Posterior vena cava (tissue), 2 donors: ENCODE measurements at regions not wholly inside any gene's neighbourhood (a gene's known extent, or its start where the extent isn't known, plus 50 kb on each side); places are given as distances from the start of the nearest gene placed in this dataset.

Experiments used
- DNase-seq: peaks from one replicate; pipeline ENCODE4 v3.0.0-alpha.2; 2020; ENCODE audit warnings: low spot score
- intact Hi-C, 2 donors: fragments of 100-400 bp; cut with DNase I; formaldehyde crosslinking; loops; one replicate each; pipeline versions ENCODE4 v1.14.1 to v1.14.2; 2022 to 2023
- donor health status: DM: yes; HTN: yes; CAD: no.
- donor health status: DM: yes; HTN: yes; CAD: no.

DNA sequence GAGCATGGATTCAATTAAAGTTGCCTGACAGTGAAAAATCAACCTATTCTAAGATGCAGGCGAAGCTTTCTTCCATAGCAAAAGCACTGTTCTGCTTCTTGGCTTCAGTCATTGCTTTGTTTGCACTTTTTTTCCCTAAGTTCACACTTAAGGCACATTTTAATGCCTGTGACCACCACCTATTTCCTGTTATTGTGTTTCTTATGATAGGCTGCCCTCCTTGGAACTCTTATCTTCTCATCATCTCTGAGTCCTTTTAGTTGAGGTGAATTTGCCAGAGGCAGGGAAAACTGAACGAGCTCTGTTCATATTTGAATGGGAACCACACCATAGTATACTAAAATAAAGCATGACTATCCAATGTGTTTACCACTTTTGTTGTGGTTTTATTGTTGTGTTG is 119.8 kb downstream of the SPCS3 start:
- DNase-seq: no peak
- intact Hi-C loops: no loop called here

DNA sequence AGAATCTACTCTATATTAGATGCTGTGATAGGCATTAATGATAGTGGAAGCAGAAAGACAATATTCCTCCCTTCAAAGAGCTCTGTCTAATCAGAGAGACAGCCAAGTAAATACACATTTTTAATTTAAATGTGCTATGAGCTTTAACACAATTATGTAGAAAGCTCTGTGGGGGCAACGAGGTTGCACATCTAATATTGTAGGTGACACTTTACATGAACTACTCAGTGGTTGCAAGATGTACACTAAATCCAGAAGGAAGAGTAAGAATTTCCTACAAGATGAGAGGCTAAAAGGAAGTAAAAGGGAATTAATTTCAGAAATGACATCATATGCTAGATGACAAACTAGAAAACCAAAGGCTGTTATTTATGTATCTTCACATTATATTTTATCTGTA is 120.9 kb downstream of the SPCS3 start:
- DNase-seq: no peak
- intact Hi-C loops: no loop called here

DNA sequence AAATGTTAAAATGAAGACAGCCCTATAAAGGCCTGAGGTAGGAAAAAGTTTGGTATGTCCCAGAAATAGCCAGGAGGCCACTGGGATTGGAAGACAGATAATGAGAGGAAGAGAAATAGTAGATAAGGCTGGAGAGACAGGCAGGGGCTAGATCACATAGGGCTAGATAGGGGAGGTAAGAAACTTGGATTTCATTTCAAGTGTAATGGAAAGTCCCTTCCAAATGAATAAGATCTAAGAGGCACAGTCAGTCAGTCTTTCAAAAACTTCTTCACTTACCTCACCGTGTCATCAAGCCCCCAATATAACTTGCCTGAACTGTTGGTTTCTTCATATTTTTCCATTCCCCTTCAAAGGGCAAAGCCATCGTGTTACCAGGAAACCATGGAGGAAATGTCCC is 121.8 kb downstream of the SPCS3 start:
- intact Hi-C loops: no loop called here
- no peak for DNase-seq

DNA sequence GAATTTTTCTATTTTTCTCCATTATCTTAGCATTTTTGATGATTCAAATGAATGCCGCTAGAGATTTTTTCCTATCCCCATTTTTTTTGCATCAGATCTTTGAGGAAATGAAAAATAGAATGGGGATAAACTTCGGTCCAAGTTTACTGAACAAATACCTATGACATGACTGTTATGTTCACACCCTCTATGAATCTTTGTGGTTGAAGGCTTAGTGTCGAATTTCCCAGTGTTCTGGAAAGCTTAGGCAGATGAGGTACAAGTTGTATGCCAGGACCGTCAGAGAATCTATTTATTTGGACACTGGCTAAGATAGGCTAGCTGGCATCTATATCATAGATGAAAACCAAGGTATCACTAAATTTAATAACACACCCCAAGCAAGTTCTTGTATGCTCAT is 123.4 kb downstream of the SPCS3 start:
- DNase-seq: no peak
- intact Hi-C loops: no loop called here

DNA sequence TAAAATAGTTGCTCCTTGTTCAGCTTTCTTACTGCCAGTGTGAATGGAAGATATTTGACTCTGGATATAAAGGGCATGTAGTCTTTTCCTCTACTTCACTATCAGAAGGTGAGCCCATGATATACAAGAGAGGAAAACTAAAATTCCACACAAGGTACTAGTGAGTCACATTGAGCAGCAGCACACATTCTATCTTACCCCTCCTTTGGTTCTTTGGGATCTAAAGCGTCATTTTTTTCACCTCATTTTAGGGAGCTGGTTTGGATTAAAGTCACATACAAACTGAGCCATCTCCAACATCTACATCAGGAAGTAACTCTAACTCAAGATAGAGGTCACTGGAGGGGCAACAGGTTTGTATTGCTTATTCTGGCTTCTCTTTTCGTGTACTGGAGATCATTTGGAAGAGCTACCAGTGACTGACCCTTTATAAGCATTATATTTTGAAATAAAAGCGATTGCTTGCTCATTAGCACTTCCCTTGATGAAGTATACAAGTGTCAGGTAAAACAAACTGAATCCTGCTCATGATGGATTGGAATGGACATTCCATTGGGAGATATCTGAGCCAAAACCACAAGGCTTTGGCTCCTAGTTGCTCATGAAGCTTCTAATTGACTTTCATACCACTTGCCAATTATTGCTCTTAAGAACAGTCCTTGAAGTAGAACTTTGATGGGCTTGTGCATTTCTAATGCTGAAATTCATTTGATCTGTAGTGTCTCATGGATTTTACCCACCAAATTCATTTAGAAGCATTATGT is 124.1 kb downstream of the SPCS3 start:
- intact Hi-C loops: no loop called here

DNA sequence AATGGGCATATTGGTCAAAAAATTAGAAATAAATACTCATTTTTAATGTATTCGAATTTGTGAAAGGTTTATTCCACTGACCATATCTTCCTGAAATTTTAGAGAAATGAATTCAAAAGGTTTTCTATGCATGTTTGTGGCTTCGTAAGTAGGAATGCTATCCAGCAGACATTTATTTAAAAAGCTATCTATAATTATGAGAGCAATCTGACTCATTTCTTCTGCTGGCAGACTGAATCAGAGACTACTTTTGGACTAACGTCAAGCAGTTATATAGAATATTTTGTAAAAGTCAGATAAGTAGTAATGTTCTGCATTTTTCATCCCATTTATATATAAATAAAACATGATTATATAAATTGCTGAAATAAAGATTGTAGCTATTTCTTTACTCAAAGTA is 125.0 kb downstream of the SPCS3 start:
- intact Hi-C loops: no loop called here
- DNase-seq: no peak

More for the DNA sequence above, 124.1 kb downstream of the SPCS3 start:
- no peak for DNase-seq

DNA sequence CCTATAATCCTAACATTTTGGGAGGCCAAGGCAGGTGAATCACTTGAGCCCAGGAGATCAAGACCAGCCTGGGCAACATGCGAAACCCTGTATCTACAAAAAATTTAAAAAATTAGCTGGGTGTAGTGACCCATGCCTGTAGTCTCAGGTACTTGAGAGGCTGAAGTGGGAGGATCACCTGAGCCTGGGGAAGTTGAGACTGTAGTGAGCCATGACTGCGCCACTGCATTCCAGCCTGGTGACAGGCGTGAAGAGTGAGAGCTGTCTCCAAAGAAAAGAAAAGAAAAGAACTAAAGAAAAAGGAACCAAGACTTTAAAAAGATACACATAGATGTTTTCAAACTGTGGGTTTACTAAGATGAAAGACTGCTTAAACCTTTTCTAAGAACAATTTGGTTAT is 129.0 kb downstream of the SPCS3 start:
- no peak for DNase-seq
- intact Hi-C loops: no loop called here

DNA sequence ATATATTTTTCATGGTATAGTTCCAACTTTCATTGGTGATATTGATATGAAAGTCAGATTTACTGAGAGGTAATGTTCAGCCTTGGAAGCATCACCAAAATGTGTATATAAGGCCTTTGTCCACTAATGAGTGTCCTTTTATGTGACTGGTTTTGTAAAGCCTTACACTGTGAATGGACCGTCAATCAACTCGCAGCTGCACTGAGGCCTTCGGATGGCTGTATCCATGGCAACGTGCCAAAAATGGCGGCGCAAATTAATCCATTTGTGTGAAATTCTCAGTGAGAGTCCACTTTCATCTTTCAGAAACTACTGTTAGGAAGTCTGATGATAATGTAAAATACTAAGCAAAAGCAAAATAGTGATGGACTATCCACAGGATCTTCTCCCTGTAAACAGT is 131.7 kb downstream of the SPCS3 start:
- intact Hi-C loops: no loop called here
- no peak for DNase-seq

DNA sequence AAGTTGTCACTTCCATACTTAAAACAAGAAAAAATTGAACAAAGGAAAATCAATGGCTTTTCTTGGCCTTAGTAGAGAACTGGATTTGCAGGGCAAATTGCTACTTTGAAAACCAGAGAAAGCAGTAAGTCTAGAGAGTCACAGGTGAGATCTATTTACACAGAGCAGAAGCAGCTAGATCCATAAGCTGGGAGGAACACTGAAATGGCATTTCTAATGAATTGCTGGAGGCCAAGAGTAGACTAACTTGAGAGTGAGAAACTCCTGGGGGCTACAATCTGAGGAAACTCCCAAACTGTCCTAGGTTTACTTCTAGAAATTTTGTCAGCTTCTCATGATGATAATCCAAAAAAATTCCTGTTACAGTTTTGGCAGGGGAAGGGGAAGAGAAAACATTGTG is 133.3 kb downstream of the SPCS3 start:
- intact Hi-C loops: no loop called here
- no peak for DNase-seq

DNA sequence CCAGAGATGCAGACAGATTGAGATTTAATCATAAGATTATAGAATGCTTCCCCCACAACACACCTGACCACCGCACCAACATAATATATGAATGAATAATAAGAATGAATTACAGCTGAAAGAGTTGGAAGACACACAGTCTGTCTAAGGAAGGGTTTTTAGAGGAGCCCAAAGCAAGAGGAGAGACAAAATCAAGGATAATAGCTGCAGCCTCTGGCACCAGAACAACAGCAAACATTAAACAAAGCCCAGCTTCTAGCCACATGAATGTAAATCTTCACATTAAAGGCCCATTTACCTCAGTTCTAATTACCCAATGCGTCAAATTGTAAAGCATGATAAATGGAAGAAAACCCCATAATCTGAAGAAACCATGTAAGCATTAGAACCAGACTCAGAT is 133.9 kb downstream of the SPCS3 start:
- no peak for DNase-seq
- intact Hi-C loops: no loop called here

DNA sequence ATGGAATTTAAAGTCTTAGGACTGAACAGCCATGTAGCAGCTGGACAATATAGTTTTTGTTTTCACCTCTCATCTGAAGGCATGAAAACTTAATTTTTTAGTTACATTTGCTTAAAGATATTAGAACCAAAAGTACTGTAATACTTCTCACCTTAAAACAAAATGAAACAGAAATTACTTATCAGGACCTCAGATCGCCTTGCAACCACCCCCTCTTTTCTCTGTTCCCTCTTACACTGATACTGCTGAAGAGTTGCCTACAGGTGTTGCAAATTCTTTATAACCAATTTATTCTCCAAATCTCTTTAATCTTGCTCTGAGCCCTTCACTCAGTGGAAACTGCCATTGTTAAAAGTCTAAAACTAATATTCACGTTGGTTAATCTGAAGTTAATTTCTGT is 145.0 kb downstream of the SPCS3 start:
- intact Hi-C loops: no loop called here
- DNase-seq: no peak

DNA sequence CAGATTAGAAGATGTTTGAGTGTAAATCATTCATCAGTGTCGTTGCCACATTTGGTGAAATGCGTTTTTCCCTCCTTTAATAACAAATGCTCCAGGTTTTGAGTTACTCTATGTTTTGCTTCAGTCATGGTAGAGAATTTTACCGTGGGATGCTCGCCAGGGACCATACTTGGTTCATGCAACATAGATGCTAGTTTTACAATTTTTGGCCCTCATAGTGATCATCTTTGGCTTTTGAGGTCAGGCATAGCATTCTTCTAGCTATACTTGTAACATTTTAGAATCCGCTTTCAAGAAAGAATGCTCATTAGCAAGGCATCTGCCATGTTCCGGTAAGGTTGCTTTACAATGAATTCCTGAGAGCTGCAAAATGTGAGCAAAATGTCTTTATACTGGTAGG is 147.2 kb downstream of the SPCS3 start:
- no peak for DNase-seq
- intact Hi-C loops: no loop called here

DNA sequence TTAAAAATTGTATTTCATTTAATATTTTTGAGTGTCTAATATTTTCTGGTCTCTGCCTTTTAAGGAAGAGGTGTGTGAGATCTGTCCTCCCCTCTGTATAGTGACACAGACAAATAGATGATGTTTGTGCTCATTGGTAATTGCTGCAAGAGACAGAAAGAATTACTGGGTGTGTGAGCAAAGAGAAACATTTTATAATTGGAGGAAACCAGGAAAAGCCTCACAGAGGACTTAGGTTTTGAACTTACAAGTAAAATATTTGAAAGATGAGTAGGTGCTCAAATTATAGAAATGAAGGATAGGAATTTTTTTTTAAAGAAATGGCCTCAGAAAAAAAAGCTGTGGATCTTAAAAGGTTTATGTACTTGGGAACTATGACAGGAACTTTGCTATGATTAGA is 149.8 kb downstream of the SPCS3 start:
- DNase-seq: no peak
- intact Hi-C loops: no loop called here

DNA sequence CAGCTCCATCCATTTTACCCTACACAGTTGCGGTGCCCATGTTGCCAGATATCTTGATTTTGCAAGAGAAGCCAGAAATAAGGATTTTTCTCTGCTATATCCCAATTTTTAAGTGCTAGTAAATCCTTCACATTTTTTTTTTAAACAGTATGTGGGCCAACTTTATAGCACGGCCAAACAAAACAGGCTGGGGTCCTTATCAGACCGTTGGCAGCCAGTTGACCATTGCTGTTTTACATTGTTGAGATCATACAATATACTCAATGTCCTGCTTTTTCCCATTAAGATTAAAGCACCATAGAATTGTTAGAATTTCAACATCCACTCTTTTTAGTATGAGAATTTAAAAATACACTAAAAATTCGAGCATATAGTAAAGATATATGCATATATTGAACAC is 150.9 kb downstream of the SPCS3 start:
- intact Hi-C loops: no loop called here
- no peak for DNase-seq

DNA sequence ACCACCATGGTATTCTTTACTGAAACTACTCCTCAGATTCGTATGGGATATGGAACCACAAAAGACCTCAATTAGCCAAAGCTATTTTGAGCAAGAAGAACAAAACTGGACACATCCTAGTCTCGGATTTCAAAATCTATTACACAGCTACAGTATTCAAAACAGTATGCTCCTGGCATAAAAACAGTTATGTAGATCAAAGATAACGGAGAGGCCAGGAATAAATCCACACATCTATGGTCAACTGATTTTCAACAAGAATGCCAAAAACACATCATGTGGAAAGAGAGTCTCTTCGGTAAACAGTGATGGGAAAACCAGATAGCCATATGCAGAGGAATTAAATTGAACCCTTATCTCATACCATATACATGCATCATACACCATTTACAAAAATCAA is 155.3 kb downstream of the SPCS3 start:
- intact Hi-C loops: no loop called here
- DNase-seq: no peak

DNA sequence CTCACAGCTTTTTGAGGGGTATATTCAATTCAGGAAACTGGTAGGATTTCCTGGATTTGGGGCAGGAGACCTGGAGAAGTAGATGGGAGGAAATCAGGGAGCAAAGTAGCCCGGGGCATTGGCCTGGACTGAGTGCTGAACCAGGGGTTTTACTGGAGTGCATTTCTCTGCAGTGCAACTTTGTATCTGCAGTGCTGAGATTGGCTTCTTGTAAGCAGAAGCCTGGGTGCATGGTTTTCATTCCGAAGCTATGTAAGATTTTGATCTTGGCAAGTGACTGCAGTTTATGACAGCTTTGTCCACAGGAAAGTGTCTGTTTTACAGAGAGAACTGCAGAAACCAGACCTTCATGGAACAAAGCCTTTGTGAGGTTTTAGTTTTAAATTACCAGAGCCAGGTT is 158.3 kb downstream of the SPCS3 start:
- DNase-seq: no peak
- intact Hi-C loops: no loop called here

DNA sequence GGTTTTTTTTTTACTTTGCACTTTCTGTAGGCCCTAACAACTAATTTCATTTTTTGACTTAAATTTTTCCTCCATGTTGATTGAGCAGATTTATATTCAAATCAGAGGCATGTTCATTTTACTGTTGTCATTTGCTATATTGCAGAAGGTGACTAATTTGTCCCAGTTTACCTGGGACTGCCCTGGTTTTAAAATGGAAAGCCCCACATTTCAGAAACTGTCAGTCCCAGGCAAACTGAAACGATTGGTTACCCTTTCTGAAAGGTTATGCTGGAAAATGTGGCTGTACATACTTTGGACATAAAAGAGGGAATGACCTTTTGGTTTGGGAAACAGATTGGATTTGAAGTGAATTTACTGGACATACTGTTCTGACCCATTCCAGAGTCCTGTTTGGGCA is 160.0 kb downstream of the SPCS3 start:
- intact Hi-C loops: no loop called here
- DNase-seq: no peak

DNA sequence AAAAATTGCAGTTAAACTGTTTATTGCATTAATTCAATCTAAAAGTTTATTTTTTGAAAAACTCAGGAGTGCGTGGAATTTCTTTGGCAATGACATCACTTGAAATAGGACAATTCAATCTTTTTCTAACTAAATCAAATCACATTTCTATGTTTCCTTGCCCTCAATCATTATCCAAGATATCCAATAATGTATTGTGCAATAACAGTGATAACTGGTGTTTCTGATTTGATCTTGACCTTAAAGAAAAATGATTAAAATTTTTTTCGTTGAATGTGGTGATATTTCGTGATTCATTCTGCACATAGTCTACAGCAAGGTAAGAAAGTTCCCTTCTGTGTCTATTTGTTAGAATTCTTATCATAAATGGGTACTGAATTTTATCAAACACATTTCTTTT is 163.2 kb downstream of the SPCS3 start:
- no peak for DNase-seq
- intact Hi-C loops: no loop called here

DNA sequence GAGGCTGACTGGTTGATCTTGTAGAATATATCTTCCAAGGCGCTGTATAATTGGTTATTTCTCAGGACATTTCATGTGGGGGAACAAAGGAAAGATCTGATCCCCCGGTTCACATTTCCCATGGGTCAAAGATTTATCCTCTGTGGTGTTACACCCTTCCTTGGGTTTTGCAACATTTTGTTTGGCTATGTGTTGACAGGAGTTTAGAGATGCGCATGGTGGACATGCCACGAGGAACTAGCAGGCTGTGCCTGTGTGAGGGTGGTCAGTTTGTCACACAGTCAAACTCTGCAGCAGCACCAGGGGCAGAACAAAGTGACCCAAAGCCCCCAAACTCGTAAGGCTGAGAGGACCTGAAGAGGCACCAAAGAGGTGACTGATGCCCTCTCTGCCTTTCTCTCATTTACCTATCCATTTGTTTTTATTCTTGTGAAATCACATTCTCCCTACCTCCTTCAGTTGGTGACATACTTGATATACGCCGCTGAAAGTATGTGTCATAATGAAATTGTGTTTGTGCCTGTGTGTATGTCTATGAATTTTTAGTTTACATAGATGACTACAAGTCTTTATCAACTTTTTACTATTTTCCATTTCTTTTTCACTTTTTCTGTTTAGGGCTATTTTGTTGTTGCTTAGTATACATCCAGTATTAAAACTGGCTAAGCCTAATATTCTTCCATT is 164.7 kb downstream of the SPCS3 start:
- intact Hi-C loops: no loop called here
- DNase-seq: no peak

DNA sequence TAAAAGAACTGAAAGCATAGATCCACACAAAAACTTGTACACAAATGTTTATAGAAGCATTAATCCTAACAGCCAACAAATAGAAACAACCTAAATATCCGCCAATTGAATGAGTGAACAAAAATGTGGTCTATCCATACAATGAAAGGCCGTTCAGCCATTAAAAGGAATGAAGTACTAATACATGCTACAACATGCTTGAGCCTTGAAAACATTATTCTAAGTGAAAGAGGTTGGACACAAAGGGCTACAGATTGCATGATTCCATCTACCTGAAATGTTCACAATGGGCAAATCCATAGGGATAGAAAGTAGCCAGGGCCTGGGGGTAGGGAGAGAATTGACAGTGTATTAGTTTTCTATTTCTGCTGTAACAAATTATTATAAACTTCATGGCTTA is 169.2 kb downstream of the SPCS3 start:
- intact Hi-C loops: no loop called here
- DNase-seq: no peak

DNA sequence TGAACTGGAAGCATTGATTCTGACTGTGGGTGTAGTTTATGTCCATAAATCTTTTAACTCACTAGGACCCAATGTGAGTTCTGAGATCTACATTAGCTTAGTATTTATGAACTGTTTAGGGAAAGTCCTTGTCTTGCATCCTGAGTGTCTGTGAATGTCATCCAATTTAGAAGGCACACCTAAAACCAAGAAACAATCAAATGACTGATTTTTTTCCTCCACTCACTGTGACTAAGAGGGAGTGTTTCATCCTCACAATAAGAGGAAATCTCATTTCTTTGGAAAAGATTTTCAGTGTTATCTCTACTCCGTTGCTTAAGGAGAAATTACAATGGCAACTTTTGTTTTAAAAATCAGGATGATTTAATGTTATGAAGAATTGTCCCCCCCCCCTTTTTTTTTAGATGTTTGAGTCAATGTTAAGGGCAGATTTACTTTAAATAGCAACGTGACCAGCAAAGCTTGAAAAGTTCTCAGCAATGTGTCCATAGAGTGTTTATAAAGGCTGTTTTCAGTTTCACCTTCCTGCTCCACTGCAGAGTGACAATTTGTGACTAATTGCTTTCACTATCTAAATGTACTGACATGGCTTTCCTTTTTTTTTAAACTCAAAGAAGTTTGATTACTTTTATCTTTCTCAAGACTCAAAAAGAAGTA is 173.0 kb downstream of the SPCS3 start:
- intact Hi-C loops: no loop called here
- no peak for DNase-seq
